ENCODE measurements at regions not wholly inside any gene's neighbourhood (a gene's known extent, or its start where the extent isn't known, plus 50 kb on each side); places are given as distances from the start of the nearest gene placed in this dataset.

DNA sequence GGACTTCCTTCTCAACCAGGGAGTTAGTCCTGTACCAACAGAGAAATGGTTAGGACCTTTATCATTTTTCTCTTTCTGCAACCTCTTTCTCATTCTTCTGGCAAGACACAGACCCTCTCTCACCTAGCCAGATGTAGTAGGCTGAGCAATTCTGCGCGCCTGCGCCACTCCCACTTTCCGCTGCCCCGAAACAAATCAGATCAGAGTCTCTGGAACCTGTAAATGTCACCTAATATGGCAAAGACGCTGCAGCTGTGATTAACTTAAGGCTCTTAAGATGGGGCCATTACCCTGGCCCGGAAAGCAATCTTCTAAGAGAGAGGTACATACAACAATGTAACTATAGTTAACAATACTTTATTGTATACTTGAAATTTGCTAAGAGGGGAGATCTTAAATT, 94.3 kb upstream of the ASIC2 start:
- TF ChIP-seq EZH2 (IDR thresholded peaks at IDR 0.05; ENCODE audit: borderline replicate concordance, insufficient read depth, low read depth, low read length, poor library complexity, severe bottlenecking): no peak
- TF ChIP-seq, protein P1, sequence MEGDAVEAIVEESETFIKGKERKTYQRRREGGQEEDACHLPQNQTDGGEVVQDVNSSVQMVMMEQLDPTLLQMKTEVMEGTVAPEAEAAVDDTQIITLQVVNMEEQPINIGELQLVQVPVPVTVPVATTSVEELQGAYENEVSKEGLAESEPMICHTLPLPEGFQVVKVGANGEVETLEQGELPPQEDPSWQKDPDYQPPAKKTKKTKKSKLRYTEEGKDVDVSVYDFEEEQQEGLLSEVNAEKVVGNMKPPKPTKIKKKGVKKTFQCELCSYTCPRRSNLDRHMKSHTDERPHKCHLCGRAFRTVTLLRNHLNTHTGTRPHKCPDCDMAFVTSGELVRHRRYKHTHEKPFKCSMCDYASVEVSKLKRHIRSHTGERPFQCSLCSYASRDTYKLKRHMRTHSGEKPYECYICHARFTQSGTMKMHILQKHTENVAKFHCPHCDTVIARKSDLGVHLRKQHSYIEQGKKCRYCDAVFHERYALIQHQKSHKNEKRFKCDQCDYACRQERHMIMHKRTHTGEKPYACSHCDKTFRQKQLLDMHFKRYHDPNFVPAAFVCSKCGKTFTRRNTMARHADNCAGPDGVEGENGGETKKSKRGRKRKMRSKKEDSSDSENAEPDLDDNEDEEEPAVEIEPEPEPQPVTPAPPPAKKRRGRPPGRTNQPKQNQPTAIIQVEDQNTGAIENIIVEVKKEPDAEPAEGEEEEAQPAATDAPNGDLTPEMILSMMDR (IDR thresholded peaks at IDR 0.05): no peak
- DNase-seq (no peak), ATAC-seq (ENCODE audit: low read depth) (no peak)
- Mint-ChIP-seq H3K9me3 (ENCODE audit: insufficient read depth) (no peaks in the 10 kb centered on the region), H3K4me1 (no peaks in the 10 kb centered on the region), H3K4me3 (no peak overlapping the region), H3K27ac (no peak overlapping the region), H3K27me3 (peaks cover 10% of the 10 kb centered on the region)
- H3K9ac ChIP-seq (ENCODE audit: low read length): no peak overlapping the region
- no peaks in the 10 kb centered on the region for H3K79me2 ChIP-seq (ENCODE audit: control insufficient read depth, insufficient read depth, low read length)
- no peaks in the 10 kb centered on the region for H3K36me3 ChIP-seq (replicated peaks in 1 of 2; ENCODE audit: control extremely low read depth in 1 of 2, control insufficient read depth in 1 of 2, extremely low read depth in 1 of 2, insufficient read depth in 2 of 2, low read length in 1 of 2)
- 95% methylated on average over 5 of the region's 7 CpGs for WGBS (ENCODE audit: insufficient coverage)
- ChIA-PET CTCF (no interaction called here), POLR2A (no interaction called here)
- H3K27ac ChIP-seq (ENCODE audit: low read length in 2 of 2): no peak overlapping the region
- no peak overlapping the region for H2AFZ ChIP-seq (ENCODE audit: insufficient read depth, low read depth, low read length, poor library complexity, severe bottlenecking)
- intact Hi-C loops (cut with micrococcal nuclease): no loop called here
- no peaks in the 10 kb centered on the region for H4K20me1 ChIP-seq (ENCODE audit: control insufficient read depth, insufficient read depth, low read length, poor library complexity, severe bottlenecking)
- H3K9me3 ChIP-seq (ENCODE audit: control extremely low read depth in 1 of 3, control insufficient read depth in 2 of 3, insufficient read depth in 1 of 3, low read length in 2 of 3): peaks cover 0 to 4% (median 0%) of the 10 kb centered on the region in 3 donors
- H3K4me2 ChIP-seq (replicated peaks; ENCODE audit: low read depth, low read length, poor library complexity, severe bottlenecking): no peak overlapping the region
- no peak overlapping the region for H3K4me3 ChIP-seq (ENCODE audit: control extremely low read depth in 1 of 5, extremely low read depth in 1 of 5, insufficient read depth in 1 of 5, low read depth in 2 of 5, low read length in 4 of 5)
- no peaks in the 10 kb centered on the region for H3K4me1 ChIP-seq (ENCODE audit: control insufficient read depth in 2 of 2, insufficient read depth in 2 of 2, low read length in 2 of 2)
- H3K27me3 ChIP-seq (replicated peaks in 1 of 4; ENCODE audit: control extremely low read depth in 1 of 4, control insufficient read depth in 3 of 4, insufficient read depth in 4 of 4, low read length in 3 of 4): peaks cover 0 to 2% (median 0%) of the 10 kb centered on the region in 4 experiments

DNA sequence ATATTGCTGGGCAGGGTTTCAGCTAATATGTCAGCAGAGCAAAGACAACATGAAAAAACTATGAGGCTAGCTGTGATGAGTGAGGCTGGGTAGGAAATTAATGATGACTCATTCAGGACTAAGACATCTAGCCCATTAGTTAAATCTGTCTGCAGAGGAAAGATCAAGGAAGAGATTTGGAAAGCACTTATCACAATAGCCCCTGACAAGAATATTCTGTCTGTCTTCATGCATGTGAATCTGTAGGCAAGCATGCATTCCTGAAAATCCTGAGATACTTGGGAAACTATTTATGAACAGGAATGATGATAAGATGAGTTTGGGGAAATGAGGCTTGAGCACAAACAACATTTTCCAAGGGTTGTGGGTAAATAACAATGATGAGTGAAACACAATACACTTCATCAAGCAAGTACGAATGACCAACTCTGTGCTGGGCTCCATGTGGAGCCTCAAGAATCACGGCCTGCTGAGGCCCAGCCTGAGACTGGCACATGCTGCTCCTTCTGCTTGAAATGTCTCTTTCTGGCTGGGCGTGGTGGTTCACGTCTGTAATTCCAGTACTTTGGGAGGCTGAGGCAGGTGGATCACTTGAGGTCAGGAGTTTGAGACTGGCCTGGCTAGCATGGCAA, 96.5 kb upstream of the ASIC2 start:
- H3K4me1 Mint-ChIP-seq: no peaks in the 10 kb centered on the region
- ATAC-seq (ENCODE audit: low read depth): no peak
- WGBS (ENCODE audit: insufficient coverage): 82% methylated on average over 2 of the region's 4 CpGs

More for the DNA sequence above, 96.5 kb upstream of the ASIC2 start:
- H3K27me3 Mint-ChIP-seq: peaks cover 10% of the 10 kb centered on the region
- Histone ChIP-seq H3K9ac (ENCODE audit: low read length) (no peak overlapping the region), H3K36me3 (replicated peaks in 1 of 2; ENCODE audit: control extremely low read depth in 1 of 2, control insufficient read depth in 1 of 2, extremely low read depth in 1 of 2, insufficient read depth in 2 of 2, low read length in 1 of 2) (no peaks in the 10 kb centered on the region), H3K4me1 (ENCODE audit: control insufficient read depth in 2 of 2, insufficient read depth in 2 of 2, low read length in 2 of 2) (no peaks in the 10 kb centered on the region), H2AFZ (ENCODE audit: insufficient read depth, low read depth, low read length, poor library complexity, severe bottlenecking) (no peak overlapping the region), H3K79me2 (ENCODE audit: control insufficient read depth, insufficient read depth, low read length) (no peaks in the 10 kb centered on the region), H3K4me2 (replicated peaks; ENCODE audit: low read depth, low read length, poor library complexity, severe bottlenecking) (no peak overlapping the region), H3K4me3 (ENCODE audit: control extremely low read depth in 1 of 5, extremely low read depth in 1 of 5, insufficient read depth in 1 of 5, low read depth in 2 of 5, low read length in 4 of 5) (no peak overlapping the region), H3K27me3 (replicated peaks in 1 of 4; ENCODE audit: control extremely low read depth in 1 of 4, control insufficient read depth in 3 of 4, insufficient read depth in 4 of 4, low read length in 3 of 4) (peaks cover 0 to 2% (median 0%) of the 10 kb centered on the region in 4 experiments), H3K27ac (ENCODE audit: low read length in 2 of 2) (no peak overlapping the region), H4K20me1 (ENCODE audit: control insufficient read depth, insufficient read depth, low read length, poor library complexity, severe bottlenecking) (no peaks in the 10 kb centered on the region), H3K9me3 (ENCODE audit: control extremely low read depth in 1 of 3, control insufficient read depth in 2 of 3, insufficient read depth in 1 of 3, low read length in 2 of 3) (peaks cover 0 to 4% (median 0%) of the 10 kb centered on the region in 3 donors)
- ChIA-PET CTCF (no interaction called here), POLR2A (no interaction called here)
- H3K9me3 Mint-ChIP-seq (ENCODE audit: insufficient read depth): no peaks in the 10 kb centered on the region
- no peak for DNase-seq
- TF ChIP-seq EZH2 (IDR thresholded peaks at IDR 0.05; ENCODE audit: borderline replicate concordance, insufficient read depth, low read depth, low read length, poor library complexity, severe bottlenecking): no peak
- TF ChIP-seq, protein P1 (IDR thresholded peaks at IDR 0.05): no peak
- no peak overlapping the region for H3K27ac Mint-ChIP-seq
- H3K4me3 Mint-ChIP-seq: no peak overlapping the region
- intact Hi-C loops (cut with micrococcal nuclease): no loop called here
